HG03135 (cell line): ENCODE measurements at regions not wholly inside any gene's neighbourhood (a gene's known extent, or its start where the extent isn't known, plus 50 kb on each side); places are given as distances from the start of the nearest gene placed in this dataset.
"Not testable (repeated sequence)": the region's sequence is repeated elsewhere in the genome, so short reads cannot be mapped to it uniquely, and the experiment has no call there.

Experiments
- ATAC-seq: cut with Tn5 transposase; IDR thresholded peaks from one replicate; pipeline ENCODE4 v1.9.1; 2021; ENCODE audit warnings: mild to moderate bottlenecking, moderate library complexity; ENCODE audit not compliant: unreplicated experiment

DNA sequence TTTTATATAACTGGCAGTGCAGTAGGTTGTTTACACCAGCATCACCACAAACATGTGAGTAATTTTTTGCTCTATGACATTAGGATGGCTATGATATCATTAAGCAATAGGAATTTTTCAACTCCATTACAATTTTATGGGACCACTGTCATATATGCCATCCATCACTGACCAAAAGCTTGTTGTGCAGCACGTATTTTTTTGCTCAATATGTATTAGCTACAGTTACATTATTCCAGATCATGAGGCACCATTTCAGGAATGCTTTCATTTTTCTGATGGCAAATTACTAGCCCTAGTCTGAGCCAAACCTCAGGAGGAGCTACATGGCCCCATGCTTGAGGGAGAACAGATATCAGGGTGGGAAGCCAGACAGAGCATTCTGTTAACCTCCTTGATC is 56.8 kb upstream of the DCLK2 start:
- ATAC-seq: no peak

DNA sequence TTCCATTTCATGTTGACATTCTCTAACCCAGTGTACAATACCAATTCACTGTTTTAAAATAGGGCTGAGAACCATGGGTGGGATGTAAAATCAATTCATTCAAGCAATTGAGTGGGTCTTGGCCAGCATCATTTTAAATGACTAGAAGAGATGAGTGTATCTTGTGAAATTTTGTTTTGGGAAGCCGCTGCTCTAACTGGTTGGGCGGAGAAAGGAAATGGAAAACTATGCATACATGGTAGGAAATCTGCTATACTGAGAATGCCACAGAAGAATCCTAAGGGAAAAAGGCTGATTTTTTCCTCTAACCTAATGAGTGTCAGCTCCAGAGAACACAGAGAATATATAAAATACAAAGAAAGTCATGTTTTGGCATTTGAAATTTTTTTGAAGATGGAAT is 54.8 kb upstream of the DCLK2 start:
- no peak for ATAC-seq

DNA sequence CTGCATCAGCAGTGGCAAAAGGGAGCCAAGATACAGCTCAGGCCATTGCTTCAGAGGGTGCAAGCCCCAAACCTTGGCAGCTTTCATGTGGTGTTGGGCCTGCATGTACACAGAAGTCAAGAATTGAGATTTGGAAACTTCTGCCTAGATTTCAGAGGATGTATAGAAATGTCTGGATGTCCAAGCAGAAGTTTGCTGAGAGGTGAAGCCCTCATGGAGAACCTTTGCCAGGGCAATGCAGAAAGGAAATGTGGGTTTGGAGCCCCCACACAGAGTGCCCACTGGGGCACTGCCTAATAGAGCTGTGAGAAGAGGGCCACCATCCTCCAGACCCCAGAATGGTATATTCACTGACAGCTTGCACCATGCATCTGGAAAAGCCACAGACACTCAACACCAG is 51.3 kb upstream of the DCLK2 start:
- ATAC-seq: not testable (repeated sequence)
